Ascending aorta (tissue), 2 donors: ENCODE measurements at regions not wholly inside any gene's neighbourhood (a gene's known extent, or its start where the extent isn't known, plus 50 kb on each side); places are given as distances from the start of the nearest gene placed in this dataset.
"Not testable (repeated sequence)": the region's sequence is repeated elsewhere in the genome, so short reads cannot be mapped to it uniquely, and the experiment has no call there.

Experiments
- DNase-seq, 2 donors: peaks; one replicate each; pipeline ENCODE4 v3.0.0-alpha.2; 2019; ENCODE audit warnings: low spot score in 2 of 2
- H3K27ac ChIP-seq, 2 donors: fragments of 200-600 bp; sonication (generic); one replicate each; pipeline ENCODE4 v1.5.1; 2016 to 2017; ENCODE audit warnings: mild to moderate bottlenecking in 1 of 2
- H3K27me3 ChIP-seq: fragments of 200-600 bp; sonication (generic); one replicate; pipeline ENCODE4 v1.5.1; 2017
- H3K36me3 ChIP-seq, 2 donors: fragments of 200-600 bp; sonication (generic); one replicate each; pipeline ENCODE4 v1.5.1; 2016
- H3K4me1 ChIP-seq, 2 donors: fragments of 200-600 bp; sonication (generic); one replicate each; pipeline ENCODE4 v1.5.1; 2016 to 2017; ENCODE audit warnings: mild to moderate bottlenecking in 1 of 2
- H3K4me3 ChIP-seq, 2 donors: fragments of 200-600 bp; sonication (generic); one replicate each; pipeline ENCODE4 v1.5.1; 2016 to 2017; ENCODE audit warnings: mild to moderate bottlenecking in 1 of 2
- H3K9me3 ChIP-seq, 2 donors: fragments of 200-600 bp; sonication (generic); one replicate each; pipeline ENCODE4 v1.5.1; 2016
- intact Hi-C: fragments of 100-400 bp; cut with DNase I; formaldehyde crosslinking; loops from one replicate; pipeline ENCODE4 v1.15.1; 2023

DNA sequence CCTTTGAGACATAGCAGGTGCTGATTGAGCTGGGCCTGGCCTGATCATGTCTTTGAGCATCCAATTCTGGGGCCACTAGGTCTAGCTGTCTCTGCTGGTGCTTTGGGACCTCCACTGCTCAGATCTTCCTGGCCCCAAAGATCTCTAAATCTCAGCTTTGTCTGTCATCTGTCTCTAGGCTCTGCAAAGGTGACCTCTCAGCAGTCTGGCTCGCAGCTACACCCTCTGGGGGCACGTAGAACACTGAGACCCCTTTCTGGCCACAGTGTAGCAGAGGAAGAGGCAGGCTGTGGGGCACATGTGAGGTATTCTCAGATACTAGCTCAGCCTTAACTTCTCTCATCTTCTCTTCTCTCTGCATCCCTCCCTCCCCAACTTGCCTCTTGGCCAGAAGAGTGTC is 298.1 kb upstream of the PLGLB1 start:
- H3K9me3 ChIP-seq, DNase-seq, H3K4me3 ChIP-seq, H3K4me1 ChIP-seq, H3K27me3 ChIP-seq, intact Hi-C loops, H3K27ac ChIP-seq, H3K36me3 ChIP-seq: not testable (repeated sequence)

DNA sequence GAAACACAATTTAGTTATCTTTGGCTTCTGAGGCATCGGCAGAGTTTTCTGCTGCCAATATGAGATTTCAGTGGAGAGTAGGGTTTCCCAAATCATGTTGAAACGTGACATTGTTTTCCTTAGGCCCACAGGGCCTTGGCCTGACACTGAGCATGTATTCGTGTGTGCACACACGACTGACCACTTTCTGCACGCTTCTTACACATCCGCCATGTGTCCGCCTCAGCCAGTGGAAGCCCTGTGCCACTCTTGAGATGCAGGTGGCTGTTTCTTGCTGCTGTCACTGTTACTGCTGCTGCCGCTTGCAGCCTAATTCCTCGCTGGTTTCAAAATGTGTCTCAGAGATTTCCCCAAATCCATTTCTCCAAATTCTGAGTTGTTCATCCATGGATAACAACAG is 299.6 kb upstream of the PLGLB1 start:
- intact Hi-C loops, result not testable (repeated sequence)

DNA sequence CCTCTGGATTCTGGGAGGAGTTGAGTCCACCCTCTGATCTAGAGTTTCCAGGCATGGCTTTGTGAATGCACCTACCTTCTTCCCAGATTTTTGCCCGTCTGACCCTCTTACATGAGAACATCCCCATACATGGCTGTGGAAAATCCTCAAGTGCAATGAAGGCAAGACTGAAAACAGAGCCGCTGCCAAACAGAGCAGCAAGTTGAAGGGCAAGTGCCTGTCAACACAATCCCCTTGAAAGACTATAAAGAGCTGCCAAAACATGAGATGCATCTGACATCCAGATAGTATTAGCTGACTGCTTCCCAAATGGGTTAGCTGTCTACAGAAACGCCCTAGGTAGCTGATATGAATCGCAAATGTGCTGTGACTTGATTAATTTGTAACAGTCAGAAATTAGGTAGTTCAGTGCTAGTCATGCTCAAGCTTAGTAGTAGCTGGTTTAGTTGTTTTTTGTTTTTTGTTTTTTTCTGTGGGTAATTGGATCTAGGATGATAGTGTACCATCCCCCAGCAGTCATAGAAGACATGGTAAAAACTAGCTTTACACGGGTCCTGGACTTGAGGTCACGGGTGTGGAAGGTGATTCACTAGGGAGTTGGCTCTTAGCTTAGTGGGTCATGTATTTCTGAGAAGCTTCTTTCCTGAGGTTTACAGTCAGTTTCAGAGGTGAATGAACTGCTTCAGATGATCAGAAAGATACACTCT is 302.8 kb upstream of the PLGLB1 start:
- H3K4me3 ChIP-seq, intact Hi-C loops, H3K36me3 ChIP-seq, DNase-seq, H3K27me3 ChIP-seq, H3K9me3 ChIP-seq, H3K27ac ChIP-seq, H3K4me1 ChIP-seq: not testable (repeated sequence)

More for the DNA sequence above, 299.6 kb upstream of the PLGLB1 start:
- not testable (repeated sequence) for H3K9me3 ChIP-seq, H3K27me3 ChIP-seq, DNase-seq, H3K4me3 ChIP-seq, H3K36me3 ChIP-seq, H3K27ac ChIP-seq, H3K4me1 ChIP-seq

DNA sequence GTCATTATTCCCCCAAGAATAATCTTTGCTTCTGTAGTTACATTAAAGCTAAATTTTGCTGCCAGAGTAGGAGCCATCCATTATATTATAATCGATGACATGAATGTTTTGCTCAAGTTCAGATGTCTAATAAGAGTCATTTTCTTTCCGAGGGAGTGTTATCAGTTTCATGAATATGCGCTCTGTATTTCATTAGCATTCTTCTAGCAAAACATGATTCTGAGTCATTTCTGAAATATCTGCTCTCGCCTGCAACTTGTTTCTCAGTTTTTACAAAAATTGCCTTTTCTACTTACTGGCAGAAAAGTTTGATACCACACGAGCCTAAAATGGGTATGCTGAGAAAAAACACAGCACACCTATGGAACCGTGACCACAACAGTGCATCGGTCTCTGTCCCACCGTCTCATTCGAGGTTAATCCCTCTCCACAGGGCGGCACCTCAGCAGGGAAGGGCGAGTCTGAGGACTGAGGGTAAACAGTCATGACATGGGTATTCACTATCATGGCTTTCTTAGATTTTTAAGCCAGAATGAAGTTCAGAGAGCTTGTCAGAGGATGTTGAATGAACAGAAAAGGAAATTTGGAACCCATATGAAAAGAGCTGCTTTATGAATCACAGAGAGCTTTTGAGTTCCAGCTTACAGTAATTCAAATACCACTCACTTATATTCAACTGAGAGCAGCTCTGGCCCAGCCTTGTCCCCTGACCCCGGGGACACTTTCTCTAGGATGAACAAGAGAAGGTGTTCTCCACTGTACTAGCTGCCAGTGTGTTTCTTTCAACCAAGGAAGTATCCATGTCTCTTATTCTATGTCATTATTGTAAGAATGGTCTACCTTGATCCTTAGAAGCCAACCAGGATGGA is 303.6 kb upstream of the PLGLB1 start:
- intact Hi-C loops, H3K4me3 ChIP-seq, H3K27ac ChIP-seq, DNase-seq, H3K4me1 ChIP-seq, H3K36me3 ChIP-seq, H3K27me3 ChIP-seq, H3K9me3 ChIP-seq: not testable (repeated sequence)

DNA sequence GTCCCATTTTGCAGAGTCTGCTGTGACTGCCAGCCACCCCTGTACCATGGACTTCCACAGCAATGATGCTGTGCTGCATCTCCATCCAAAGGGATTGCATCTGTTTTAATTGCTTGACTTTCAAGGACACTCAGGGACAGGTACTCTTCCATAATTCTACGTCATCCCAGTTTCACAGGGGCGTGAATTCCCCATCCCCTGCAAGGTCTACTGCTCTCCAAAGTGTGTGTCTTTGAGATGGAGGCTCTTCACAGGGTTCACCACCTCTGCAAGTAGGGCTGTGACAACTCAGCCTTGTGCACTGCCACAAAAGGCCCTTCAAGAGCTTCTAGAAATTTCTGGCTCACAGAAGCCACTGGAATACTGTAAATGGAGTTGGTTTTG is 304.3 kb upstream of the PLGLB1 start:
- intact Hi-C loops, result not testable (repeated sequence)

DNA sequence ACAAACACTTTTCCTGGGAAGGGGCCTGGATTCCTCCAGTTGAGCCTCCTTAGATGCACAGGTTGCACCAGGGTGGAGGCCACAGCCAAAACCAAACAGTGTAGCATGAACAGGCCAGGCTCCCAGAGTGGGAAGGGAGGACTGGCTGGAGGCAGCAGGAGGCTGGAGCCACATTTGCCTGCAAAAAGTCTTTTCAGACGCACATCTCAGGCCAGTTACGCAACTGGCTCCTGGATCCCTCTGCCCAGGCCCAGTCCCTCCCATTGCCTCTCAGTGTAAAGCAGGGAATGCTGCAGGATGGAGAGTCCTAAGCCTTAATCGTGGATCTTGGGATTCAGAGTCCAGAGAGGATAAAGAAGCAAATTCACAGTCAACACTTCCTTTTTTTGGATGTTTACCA is 305.1 kb upstream of the PLGLB1 start:
- H3K27me3 ChIP-seq, H3K4me3 ChIP-seq, H3K4me1 ChIP-seq, intact Hi-C loops, H3K27ac ChIP-seq, H3K9me3 ChIP-seq, DNase-seq, H3K36me3 ChIP-seq: not testable (repeated sequence)

More for the DNA sequence above, 304.3 kb upstream of the PLGLB1 start:
- H3K27ac ChIP-seq, H3K36me3 ChIP-seq, H3K9me3 ChIP-seq, H3K4me3 ChIP-seq, DNase-seq, H3K27me3 ChIP-seq, H3K4me1 ChIP-seq: not testable (repeated sequence)

DNA sequence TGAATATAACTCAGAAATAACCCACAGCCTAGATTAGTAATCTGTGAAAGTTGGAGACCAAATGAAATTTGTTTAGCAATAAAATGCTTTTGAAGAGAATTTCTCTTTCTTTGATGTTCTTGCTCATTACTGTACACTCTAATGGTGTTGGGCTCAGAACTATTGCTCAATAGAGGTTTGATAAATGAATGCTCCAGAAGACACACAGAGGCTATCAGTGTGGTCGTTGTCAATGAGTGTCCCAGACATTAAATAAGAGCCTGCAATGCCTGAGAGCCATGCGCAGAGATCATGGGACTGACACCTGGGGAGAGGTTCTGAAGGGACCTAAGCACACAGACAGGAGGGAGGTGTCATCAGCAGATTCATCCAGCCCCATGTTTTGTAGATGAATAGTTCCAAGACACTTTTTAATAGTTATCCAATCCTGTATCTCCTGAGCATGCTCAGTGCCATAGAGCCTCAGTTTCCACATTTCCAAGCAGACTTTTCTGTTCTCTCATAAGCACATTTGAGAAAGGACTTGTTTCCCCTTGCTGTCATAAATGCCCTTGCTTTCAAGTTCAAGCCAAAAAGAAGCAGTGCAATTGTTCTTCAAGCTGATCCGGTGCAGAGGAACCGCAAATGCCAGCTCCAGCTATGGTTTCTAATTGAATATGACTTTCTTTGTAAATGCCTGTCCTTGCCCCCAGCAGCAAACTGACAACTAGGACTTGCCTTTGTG is 306.2 kb upstream of the PLGLB1 start:
- H3K9me3 ChIP-seq, H3K36me3 ChIP-seq, H3K4me1 ChIP-seq, intact Hi-C loops, H3K4me3 ChIP-seq, H3K27ac ChIP-seq, H3K27me3 ChIP-seq, DNase-seq: not testable (repeated sequence)

DNA sequence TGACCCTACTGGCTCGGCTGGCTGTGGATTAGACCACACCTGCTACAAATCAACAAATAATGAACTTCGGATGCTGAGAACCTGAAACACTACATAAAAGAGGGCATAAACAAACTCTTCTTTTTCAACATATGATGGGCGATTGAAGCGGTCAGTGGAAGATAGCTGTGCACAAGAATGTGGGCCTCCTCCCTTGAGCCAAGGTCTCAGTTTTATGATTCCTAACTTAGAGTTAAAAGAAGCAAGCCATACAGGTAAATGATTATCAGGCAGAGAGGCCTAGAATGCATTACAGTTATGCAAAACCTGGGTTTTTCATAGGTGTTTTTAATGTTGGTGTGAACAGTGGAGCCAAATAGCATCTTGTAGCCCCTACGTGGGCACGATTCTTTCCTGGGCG is 307.9 kb upstream of the PLGLB1 start:
- H3K36me3 ChIP-seq, intact Hi-C loops, H3K9me3 ChIP-seq, H3K27me3 ChIP-seq, H3K4me3 ChIP-seq, H3K4me1 ChIP-seq, DNase-seq, H3K27ac ChIP-seq: not testable (repeated sequence)

DNA sequence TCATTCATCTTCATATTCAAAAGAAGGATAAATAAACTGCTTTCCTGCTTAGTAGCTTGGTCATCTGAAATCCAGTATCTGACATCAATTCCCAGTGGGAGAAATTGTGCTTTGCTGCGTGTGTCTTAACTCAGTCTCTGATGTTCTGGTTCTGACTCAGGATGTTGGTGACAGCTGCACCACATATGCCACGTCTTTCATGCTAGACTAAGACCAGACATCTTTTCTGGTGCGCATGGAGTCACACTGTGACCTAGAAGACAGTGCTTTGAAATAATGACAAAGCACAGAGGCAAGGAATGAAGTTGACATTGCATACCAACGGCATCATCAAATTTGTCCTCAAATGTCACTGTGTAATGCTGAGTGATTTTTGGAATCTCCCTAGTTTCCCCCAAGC is 308.8 kb upstream of the PLGLB1 start:
- H3K4me3 ChIP-seq, H3K9me3 ChIP-seq, DNase-seq, H3K36me3 ChIP-seq, H3K27me3 ChIP-seq, intact Hi-C loops, H3K27ac ChIP-seq, H3K4me1 ChIP-seq: not testable (repeated sequence)

DNA sequence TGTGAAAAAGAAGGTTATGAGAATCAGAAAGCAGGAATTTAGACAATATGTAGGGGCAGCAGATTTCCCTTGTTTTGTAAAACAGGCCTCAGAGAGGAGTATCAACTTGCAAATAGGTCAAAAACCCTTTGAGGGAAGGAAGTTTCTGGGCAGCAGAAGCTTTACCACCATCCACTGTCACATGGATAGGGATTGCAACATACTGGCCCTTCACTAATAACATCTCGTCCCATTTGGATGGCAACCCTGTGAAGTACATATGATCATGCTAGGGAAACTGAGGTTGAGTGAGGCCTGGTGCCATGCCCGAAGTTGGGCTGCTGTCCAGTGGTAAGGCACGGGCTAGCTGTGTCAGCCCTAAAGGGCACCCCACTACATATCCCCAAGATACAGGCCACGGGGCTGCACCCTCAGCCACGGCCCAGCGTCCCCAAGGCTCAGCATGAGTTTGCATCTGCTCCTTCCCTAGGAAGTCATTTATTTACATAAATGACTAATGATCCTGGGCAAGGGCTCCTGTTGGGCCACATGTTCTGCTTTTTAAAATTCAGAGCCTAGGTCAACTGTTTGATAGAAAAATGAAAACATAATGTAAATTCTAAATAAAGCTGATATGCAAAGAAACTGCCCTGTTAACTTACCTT is 310.4 kb upstream of the PLGLB1 start:
- intact Hi-C loops, result not testable (repeated sequence)

DNA sequence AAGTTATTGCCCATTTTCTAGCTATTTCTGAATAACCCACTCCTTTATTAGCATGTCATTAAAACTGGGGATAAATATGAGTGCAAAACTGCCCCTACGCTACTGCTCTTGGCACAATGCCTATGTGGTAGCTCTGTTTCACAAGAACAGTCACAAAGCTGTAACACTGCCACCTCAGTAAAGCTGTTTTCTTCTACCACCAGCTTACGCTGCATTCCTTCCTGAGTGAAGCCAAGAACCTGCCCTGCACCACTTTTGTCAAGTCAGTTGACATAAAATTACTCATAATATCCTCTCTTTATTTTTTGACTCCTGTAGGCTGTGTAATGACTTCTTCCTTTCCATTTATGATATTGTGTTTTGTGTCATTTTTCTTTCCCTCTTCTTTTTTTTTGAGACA is 313.2 kb upstream of the PLGLB1 start:
- H3K4me3 ChIP-seq, H3K36me3 ChIP-seq, H3K4me1 ChIP-seq, DNase-seq, H3K27ac ChIP-seq, H3K27me3 ChIP-seq, H3K9me3 ChIP-seq, intact Hi-C loops: not testable (repeated sequence)

More for the DNA sequence above, 310.4 kb upstream of the PLGLB1 start:
- H3K27ac ChIP-seq, H3K4me3 ChIP-seq, H3K27me3 ChIP-seq, H3K36me3 ChIP-seq, DNase-seq, H3K4me1 ChIP-seq, H3K9me3 ChIP-seq: not testable (repeated sequence)

DNA sequence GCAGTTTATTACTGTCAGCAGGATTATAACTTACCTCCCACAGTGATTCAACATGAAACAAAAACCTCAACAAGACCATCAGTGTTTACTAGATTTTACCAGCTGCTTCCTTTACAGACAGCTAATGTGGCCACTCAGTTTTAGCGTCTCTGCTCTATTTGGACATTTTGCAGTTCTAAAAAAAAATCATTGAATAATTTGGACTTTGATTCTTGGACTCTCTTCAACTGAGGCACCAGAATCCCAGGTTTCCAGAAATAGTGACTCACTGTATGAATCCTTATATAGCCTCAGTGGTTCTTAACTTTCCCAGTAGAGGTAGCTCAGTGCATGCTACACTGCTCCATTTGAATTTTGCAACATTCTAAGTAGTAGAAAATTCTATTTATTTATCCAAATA is 317.4 kb upstream of the PLGLB1 start:
- DNase-seq, H3K9me3 ChIP-seq, H3K27ac ChIP-seq, H3K27me3 ChIP-seq, H3K36me3 ChIP-seq, H3K4me3 ChIP-seq, H3K4me1 ChIP-seq, intact Hi-C loops: not testable (repeated sequence)
